GM23338 (cell line): ENCODE measurements at regions not wholly inside any gene's neighbourhood (a gene's known extent, or its start where the extent isn't known, plus 50 kb on each side); places are given as distances from the start of the nearest gene placed in this dataset.

Experiments
- CTCF ChIP-seq, 2 experiments: fragments of 200-600 bp in 1 of 2; sonication (generic) in 1 of 2; conservative IDR thresholded peaks; 2 replicates each; pipeline versions ENCODE4 v1.5.1 to v1.6.1; 2016 to 2017; ENCODE audit warnings: antibody characterized with exemption in 2 of 2, low read depth in 2 of 2, mild to moderate bottlenecking in 2 of 2, moderate library complexity in 1 of 2
- EZH2 ChIP-seq: fragments of 200-600 bp; sonication (generic); IDR thresholded peaks from one replicate; pipeline ENCODE4 v1.8.0; 2017; ENCODE audit warnings: antibody characterized with exemption, mild to moderate bottlenecking, low read depth; ENCODE audit not compliant: unreplicated experiment
- EZH2phosphoT487 ChIP-seq: fragments of 200-600 bp; sonication (generic); IDR thresholded peaks from one replicate; pipeline ENCODE4 v1.8.1; 2018; ENCODE audit warnings: antibody characterized with exemption; ENCODE audit not compliant: unreplicated experiment
- POLR2AphosphoS5 ChIP-seq: IDR thresholded peaks from 2 replicates; pipeline ENCODE4 v1.6.1; 2016; ENCODE audit warnings: antibody characterized with exemption, low read depth
- ZNF462 ChIP-seq: fragments of 250-450 bp; sonication (Bioruptor Pico); IDR thresholded peaks from 2 replicates; pipeline ENCODE4 v1.5.0; 2020; ENCODE audit warnings: mild to moderate bottlenecking, moderate library complexity

- TF ChIP-seq CTCF (conservative IDR thresholded peaks at IDR 0.05; ENCODE audit: low read depth in 2 of 2) (no peak), POLR2AphosphoS5 (no peak), EZH2 (no peak), ZNF462 (CRISPR knock-in tag) (no peak), EZH2phosphoT487 (no peak)
Observed at GRCh38 chr20:22524393-22525015, 59.9 kb downstream of the FOXA2 start.
